MM.1S (cell line): ENCODE measurements at regions not wholly inside any gene's neighbourhood (a gene's known extent, or its start where the extent isn't known, plus 50 kb on each side); places are given as distances from the start of the nearest gene placed in this dataset.

Experiments used
- EZH2 ChIP-seq: fragments of 300-600 bp; sonication (generic); optimal IDR thresholded peaks from 2 replicates; pipeline ENCODE3; 2017; ENCODE audit warnings: low read depth, mild to moderate bottlenecking, antibody characterized with exemption, low read length, mixed read lengths
- EZH2phosphoT487 ChIP-seq: fragments of 300-600 bp; sonication (generic); IDR thresholded peaks from 2 replicates; pipeline ENCODE4 v1.6.1; 2018; ENCODE audit warnings: antibody characterized with exemption, low read length
- TF ChIP-seq, protein P1 (sequence below): fragments of 300-600 bp; sonication (generic); IDR thresholded peaks from 2 replicates; pipeline ENCODE4 v1.5.1; 2016; ENCODE audit warnings: antibody characterized with exemption, low read length, mixed read lengths

DNA sequence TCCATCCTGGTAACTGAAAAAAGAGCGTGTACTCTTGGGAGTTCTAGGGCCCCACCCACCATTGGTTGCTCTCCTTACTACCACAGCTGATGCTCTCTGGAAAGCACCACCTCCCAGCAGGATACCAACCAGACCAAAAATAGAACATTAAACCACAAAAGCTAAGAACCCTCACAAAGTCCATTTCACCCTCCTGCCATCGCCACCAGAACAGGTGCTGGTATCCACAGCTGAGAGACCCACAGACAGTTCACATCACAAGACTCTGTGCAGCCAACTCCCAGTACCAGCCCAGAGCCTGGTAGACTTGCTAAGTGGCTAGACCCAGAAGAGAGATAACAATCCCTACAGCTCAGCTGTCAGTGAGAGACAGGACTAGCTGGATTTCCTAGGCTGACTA is 240.6 kb downstream of the PABPC4L start:
- TF ChIP-seq, protein P1, sequence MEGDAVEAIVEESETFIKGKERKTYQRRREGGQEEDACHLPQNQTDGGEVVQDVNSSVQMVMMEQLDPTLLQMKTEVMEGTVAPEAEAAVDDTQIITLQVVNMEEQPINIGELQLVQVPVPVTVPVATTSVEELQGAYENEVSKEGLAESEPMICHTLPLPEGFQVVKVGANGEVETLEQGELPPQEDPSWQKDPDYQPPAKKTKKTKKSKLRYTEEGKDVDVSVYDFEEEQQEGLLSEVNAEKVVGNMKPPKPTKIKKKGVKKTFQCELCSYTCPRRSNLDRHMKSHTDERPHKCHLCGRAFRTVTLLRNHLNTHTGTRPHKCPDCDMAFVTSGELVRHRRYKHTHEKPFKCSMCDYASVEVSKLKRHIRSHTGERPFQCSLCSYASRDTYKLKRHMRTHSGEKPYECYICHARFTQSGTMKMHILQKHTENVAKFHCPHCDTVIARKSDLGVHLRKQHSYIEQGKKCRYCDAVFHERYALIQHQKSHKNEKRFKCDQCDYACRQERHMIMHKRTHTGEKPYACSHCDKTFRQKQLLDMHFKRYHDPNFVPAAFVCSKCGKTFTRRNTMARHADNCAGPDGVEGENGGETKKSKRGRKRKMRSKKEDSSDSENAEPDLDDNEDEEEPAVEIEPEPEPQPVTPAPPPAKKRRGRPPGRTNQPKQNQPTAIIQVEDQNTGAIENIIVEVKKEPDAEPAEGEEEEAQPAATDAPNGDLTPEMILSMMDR, result no peak
- TF ChIP-seq EZH2 (no peak), EZH2phosphoT487 (no peak)
